Adrenal gland (tissue), 9 donors: ENCODE measurements at regions not wholly inside any gene's neighbourhood (a gene's known extent, or its start where the extent isn't known, plus 50 kb on each side); places are given as distances from the start of the nearest gene placed in this dataset.

Experiments
- DNase-seq, 7 donors: peaks; one replicate each; pipeline ENCODE4 v3.0.0-alpha.2; 2019 to 2020
- H3K27ac ChIP-seq, 5 donors: fragments of 200-600 bp; sonication (generic) in 4 of 5; 1 replicate in 3 of 5; 2 replicates in 2 of 5; pipeline versions ENCODE4 v1.5.1 to v1.8.0; 2016 to 2020; ENCODE audit warnings: mild to moderate bottlenecking in 1 of 5
- H3K27me3 ChIP-seq: fragments of 200-600 bp; 2 replicates; pipeline ENCODE4 v1.8.0; 2021
- H3K36me3 ChIP-seq, 2 donors: fragments of 200-600 bp; replicated peaks in 1 of 2; 1 replicate in 1 of 2; 2 replicates in 1 of 2; pipeline versions ENCODE4 v1.5.1 to v1.8.0; 2018 to 2022
- H3K4me1 ChIP-seq, 2 donors: fragments of 200-600 bp; replicated peaks in 1 of 2; 1 replicate in 1 of 2; 2 replicates in 1 of 2; pipeline versions ENCODE4 v1.5.1 to v1.8.0; 2018 to 2021
- H3K4me3 ChIP-seq, 4 donors: fragments of 200-600 bp; sonication (generic) in 3 of 4; one replicate each; pipeline ENCODE4 v1.5.1; 2016 to 2018
- H3K9me3 ChIP-seq, 3 donors: fragments of 200-600 bp; sonication (generic) in 1 of 3; replicated peaks in 1 of 3; 1 replicate in 2 of 3; 2 replicates in 1 of 3; pipeline versions ENCODE4 v1.5.1 to v1.8.0; 2016 to 2021
- CTCF ChIP-seq, 6 experiments: fragments of 450-650 bp in 4 of 6; fragments of 200-600 bp in 2 of 6; sonication (generic) in 1 of 6; IDR thresholded peaks; 1 replicate in 5 of 6; 2 replicates in 1 of 6; pipeline versions ENCODE4 v1.5.1 to v1.8.0; 2016 to 2021; ENCODE audit warnings: antibody characterized with exemption in 6 of 6, mild to moderate bottlenecking in 2 of 6, moderate library complexity in 1 of 6
- POLR2A ChIP-seq, 2 donors: fragments of 450-650 bp; IDR thresholded peaks; one replicate each; pipeline ENCODE4 v1.6.1; 2017; ENCODE audit warnings: antibody characterized with exemption in 2 of 2, mild to moderate bottlenecking in 2 of 2, moderate library complexity in 1 of 2
- WGBS, 4 donors: extraction: QIAGEN DNeasy Blood & Tissue Kit in 2 of 4; methylation state at CpG; one replicate each; pipeline versions ENCODE4 v1.1.5 to v1.1.7; 2013 to 2017; 5-methylcytosine and 5-hydroxymethylcytosine counted together
- intact Hi-C, 2 donors: fragments of 100-400 bp; cut with DNase I; formaldehyde crosslinking; loops; one replicate each; pipeline versions ENCODE4 v1.14.1 to v1.15.0; 2022 to 2023
- donor health status: healthy with polysubstance abuse.
- donor health status: Bipolar disorder and iron deficiency.
- donor health status: DM: yes; HTN: yes; CAD: no.
- donor health status: DM: no; HTN: no; CAD: no.
- donor health status: DM: no; HTN: no; CAD: no.

- no peak for TF ChIP-seq CTCF (IDR thresholded peaks at IDR 0.05)
- H3K4me1 ChIP-seq = no peaks in the 10 kb centered on the region
- DNase-seq = no peak
- H3K36me3 ChIP-seq = no peaks in the 10 kb centered on the region
- no peaks in the 10 kb centered on the region for H3K27me3 ChIP-seq
- WGBS, 4 donors = 47 to 72% (median 54%) methylated on average over 4 of the region's 4 CpGs
- no peaks in the 10 kb centered on the region for H3K9me3 ChIP-seq
- intact Hi-C loops = no loop called here
- no peak overlapping the region for H3K4me3 ChIP-seq
- no peak overlapping the region for H3K27ac ChIP-seq
These were observed 65.7 kb upstream of the MARCHF11 start for GRCh38 chr5:16245249-16245648.

- Histone ChIP-seq H3K4me1 (no peaks in the 10 kb centered on the region), H3K4me3 (no peak overlapping the region), H3K27me3 (no peaks in the 10 kb centered on the region), H3K9me3 (no peaks in the 10 kb centered on the region), H3K36me3 (no peaks in the 10 kb centered on the region), H3K27ac (no peak overlapping the region)
- no peak for TF ChIP-seq CTCF (IDR thresholded peaks at IDR 0.05)
- TF ChIP-seq POLR2A (IDR thresholded peaks at IDR 0.05) = no peak
- 57 to 67% (median 65%) methylated on average over 1 of the region's 1 CpG for WGBS, 4 donors
- no peak for DNase-seq
- intact Hi-C loops = no loop called here
These were observed 58.4 kb upstream of the MARCHF11 start for GRCh38 chr5:16238018-16238417.

GRCh38 chr5:16234598-16234997, 55.0 kb upstream of the MARCHF11 start:
- H3K9me3 ChIP-seq = no peaks in the 10 kb centered on the region
- WGBS, 4 donors = 69 to 82% (median 79%) methylated on average over 6 of the region's 6 CpGs
- no peak overlapping the region for H3K27ac ChIP-seq
- no peak for TF ChIP-seq POLR2A (IDR thresholded peaks at IDR 0.05)
- TF ChIP-seq CTCF (IDR thresholded peaks at IDR 0.05) = no peak
- intact Hi-C loops = no loop called here
- DNase-seq = no peak
- H3K36me3 ChIP-seq = no peaks in the 10 kb centered on the region
- H3K4me1 ChIP-seq = no peaks in the 10 kb centered on the region
- no peak overlapping the region for H3K4me3 ChIP-seq
- no peaks in the 10 kb centered on the region for H3K27me3 ChIP-seq

- H3K27me3 ChIP-seq = no peaks in the 10 kb centered on the region
- no peaks in the 10 kb centered on the region for H3K36me3 ChIP-seq
- no peak for DNase-seq
- TF ChIP-seq CTCF (IDR thresholded peaks at IDR 0.05) (no peak), POLR2A (IDR thresholded peaks at IDR 0.05) (no peak)
- H3K9me3 ChIP-seq = no peaks in the 10 kb centered on the region
- H3K4me3 ChIP-seq = no peak overlapping the region
- 65 to 70% (median 66%) methylated on average over 2 of the region's 2 CpGs for WGBS, 4 donors
- no peaks in the 10 kb centered on the region for H3K4me1 ChIP-seq
- no peak overlapping the region for H3K27ac ChIP-seq
- intact Hi-C loops = no loop called here
These were observed 54.1 kb upstream of the MARCHF11 start for GRCh38 chr5:16233730-16234129.
